Tibial artery (tissue), 4 donors: ENCODE measurements at regions not wholly inside any gene's neighbourhood (a gene's known extent, or its start where the extent isn't known, plus 50 kb on each side); places are given as distances from the start of the nearest gene placed in this dataset.

Source experiments
- DNase-seq, 2 donors: peaks; one replicate each; pipeline ENCODE4 v3.0.0-alpha.2; 2019
- H3K27ac ChIP-seq, 2 donors: fragments of 200-600 bp; sonication (generic) in 1 of 2; 1 replicate in 1 of 2; 2 replicates in 1 of 2; pipeline ENCODE4 v1.5.1; 2018 to 2019; ENCODE audit warnings: mild to moderate bottlenecking in 1 of 2
- H3K27me3 ChIP-seq, 2 donors: fragments of 200-600 bp; sonication (generic) in 1 of 2; one replicate each; pipeline versions ENCODE4 v1.5.1 to v1.6.0; 2016 to 2019
- H3K36me3 ChIP-seq, 3 donors: fragments of 200-600 bp; sonication (generic) in 2 of 3; one replicate each; pipeline ENCODE4 v1.5.1; 2016 to 2019; ENCODE audit warnings: mild to moderate bottlenecking in 2 of 3
- H3K4me1 ChIP-seq, 4 donors: fragments of 200-600 bp; sonication (generic) in 2 of 4; 1 replicate in 3 of 4; 2 replicates in 1 of 4; pipeline ENCODE4 v1.5.1; 2016 to 2019
- H3K4me3 ChIP-seq, 2 donors: fragments of 200-600 bp; sonication (generic) in 1 of 2; 1 replicate in 1 of 2; 2 replicates in 1 of 2; pipeline ENCODE4 v1.5.1; 2018 to 2019; ENCODE audit warnings: mild to moderate bottlenecking in 2 of 2
- H3K9me3 ChIP-seq, 3 donors: fragments of 200-600 bp; sonication (generic) in 1 of 3; one replicate each; pipeline ENCODE4 v1.5.1; 2016 to 2019
- intact Hi-C: fragments of 100-400 bp; cut with DNase I; formaldehyde crosslinking; loops from one replicate; pipeline ENCODE4 v1.15.0; 2023; ENCODE audit warnings: low total_unique reads
- TF ChIP-seq, protein P1 (sequence below), 2 experiments: fragments of 200-600 bp in 1 of 2; fragments of 450-650 bp in 1 of 2; IDR thresholded peaks; one replicate each; pipeline ENCODE4 v1.5.1; 2017 to 2019; ENCODE audit warnings: antibody characterized with exemption in 2 of 2, mild to moderate bottlenecking in 1 of 2, moderate library complexity in 1 of 2

GRCh38 chr13:107203146-107203847 is 635.4 kb upstream of the ARGLU1 start:
- no peak for DNase-seq
- H3K27me3 ChIP-seq = peaks cover 0 to 8% of the 10 kb centered on the region in 2 donors
- TF ChIP-seq, protein P1, sequence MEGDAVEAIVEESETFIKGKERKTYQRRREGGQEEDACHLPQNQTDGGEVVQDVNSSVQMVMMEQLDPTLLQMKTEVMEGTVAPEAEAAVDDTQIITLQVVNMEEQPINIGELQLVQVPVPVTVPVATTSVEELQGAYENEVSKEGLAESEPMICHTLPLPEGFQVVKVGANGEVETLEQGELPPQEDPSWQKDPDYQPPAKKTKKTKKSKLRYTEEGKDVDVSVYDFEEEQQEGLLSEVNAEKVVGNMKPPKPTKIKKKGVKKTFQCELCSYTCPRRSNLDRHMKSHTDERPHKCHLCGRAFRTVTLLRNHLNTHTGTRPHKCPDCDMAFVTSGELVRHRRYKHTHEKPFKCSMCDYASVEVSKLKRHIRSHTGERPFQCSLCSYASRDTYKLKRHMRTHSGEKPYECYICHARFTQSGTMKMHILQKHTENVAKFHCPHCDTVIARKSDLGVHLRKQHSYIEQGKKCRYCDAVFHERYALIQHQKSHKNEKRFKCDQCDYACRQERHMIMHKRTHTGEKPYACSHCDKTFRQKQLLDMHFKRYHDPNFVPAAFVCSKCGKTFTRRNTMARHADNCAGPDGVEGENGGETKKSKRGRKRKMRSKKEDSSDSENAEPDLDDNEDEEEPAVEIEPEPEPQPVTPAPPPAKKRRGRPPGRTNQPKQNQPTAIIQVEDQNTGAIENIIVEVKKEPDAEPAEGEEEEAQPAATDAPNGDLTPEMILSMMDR (IDR thresholded peaks at IDR 0.05) = peak in 1 of 2 experiments; percentile 15
- H3K27ac ChIP-seq = no peak overlapping the region
- H3K9me3 ChIP-seq = no peaks in the 10 kb centered on the region
- H3K4me3 ChIP-seq = no peak overlapping the region
- peaks cover 0 to 5% (median 0%) of the 10 kb centered on the region in 4 donors for H3K4me1 ChIP-seq
- intact Hi-C loops = no loop called here
- H3K36me3 ChIP-seq = no peaks in the 10 kb centered on the region

DNA sequence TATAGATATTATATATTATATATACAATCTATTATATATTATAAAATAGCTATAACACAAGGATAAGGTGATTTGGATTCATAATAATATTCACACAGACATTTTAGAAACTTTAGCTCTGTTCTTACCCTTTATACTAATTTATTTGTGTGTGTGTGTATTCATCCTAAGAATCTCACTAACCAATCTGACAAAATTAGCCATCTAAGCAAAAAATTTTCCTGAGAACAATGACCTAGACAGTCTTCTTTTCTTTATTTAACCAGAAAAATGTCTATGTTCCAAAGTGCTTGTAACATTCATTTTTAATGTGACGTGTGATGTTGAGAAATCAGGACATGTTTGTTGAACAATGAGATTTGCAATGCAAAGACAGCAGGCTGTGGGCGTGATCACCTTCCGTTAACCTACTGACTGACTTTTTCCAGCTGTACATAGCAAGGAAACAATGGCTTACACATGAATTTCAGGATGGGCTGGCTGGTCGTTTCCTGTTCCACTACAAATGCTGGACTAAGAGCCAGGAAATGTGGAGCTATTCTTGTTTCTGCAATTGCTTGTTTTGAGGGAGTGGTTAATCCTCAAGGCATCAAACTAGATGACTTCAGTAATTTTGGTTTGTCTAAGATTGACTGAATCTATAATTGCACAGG is 634.6 kb upstream of the ARGLU1 start:
- Histone ChIP-seq H3K27ac (no peak overlapping the region), H3K9me3 (no peaks in the 10 kb centered on the region), H3K36me3 (no peaks in the 10 kb centered on the region), H3K4me3 (no peak overlapping the region), H3K27me3 (peaks cover 0 to 8% of the 10 kb centered on the region in 2 donors), H3K4me1 (peaks cover 0 to 5% (median 0%) of the 10 kb centered on the region in 4 donors)
- intact Hi-C loops = no loop called here
- DNase-seq = no peak
- TF ChIP-seq, protein P1 (IDR thresholded peaks at IDR 0.05) = no peak

- no peaks in the 10 kb centered on the region for H3K36me3 ChIP-seq
- peaks cover 0 to 4% of the 10 kb centered on the region in 2 donors for H3K27me3 ChIP-seq
- H3K4me3 ChIP-seq = no peak overlapping the region
- H3K27ac ChIP-seq = no peak overlapping the region
- H3K4me1 ChIP-seq = peaks cover 0 to 5% (median 0%) of the 10 kb centered on the region in 4 donors
- H3K9me3 ChIP-seq = no peaks in the 10 kb centered on the region
- TF ChIP-seq, protein P1 (IDR thresholded peaks at IDR 0.05) = no peak
- intact Hi-C loops = no loop called here
- no peak for DNase-seq
These were observed 632.6 kb upstream of the ARGLU1 start for GRCh38 chr13:107200491-107200890.

DNA sequence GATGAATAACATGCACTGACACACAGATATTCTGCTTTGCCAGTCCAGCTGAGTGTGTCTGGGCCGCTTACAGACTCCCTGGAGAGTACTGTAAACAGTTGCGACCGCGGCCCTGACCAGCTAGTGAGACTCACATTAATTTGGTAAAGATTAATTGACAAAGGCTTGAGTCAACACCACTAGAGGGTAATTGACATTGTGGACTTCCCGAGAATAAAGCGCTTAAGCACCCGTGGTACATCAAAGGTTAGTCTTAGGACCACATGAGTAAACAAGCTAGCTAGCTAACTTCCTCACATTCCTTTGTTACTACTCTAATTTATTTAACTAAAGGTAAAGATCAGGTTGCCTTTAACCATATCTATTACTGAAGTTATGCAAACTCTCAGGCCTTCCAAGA is 624.4 kb upstream of the ARGLU1 start:
- Histone ChIP-seq H3K27ac (no peak overlapping the region), H3K4me3 (no peak overlapping the region), H3K4me1 (no peaks in the 10 kb centered on the region), H3K9me3 (no peaks in the 10 kb centered on the region), H3K36me3 (no peaks in the 10 kb centered on the region), H3K27me3 (no peaks in the 10 kb centered on the region)
- TF ChIP-seq, protein P1 (IDR thresholded peaks at IDR 0.05) = no peak
- no peak for DNase-seq
- intact Hi-C loops = no loop called here

- Histone ChIP-seq H3K9me3 (no peaks in the 10 kb centered on the region), H3K27me3 (no peaks in the 10 kb centered on the region), H3K36me3 (no peaks in the 10 kb centered on the region), H3K4me3 (no peak overlapping the region), H3K4me1 (no peaks in the 10 kb centered on the region), H3K27ac (no peak overlapping the region)
- TF ChIP-seq, protein P1 (IDR thresholded peaks at IDR 0.05) = no peak
- no peak for DNase-seq
- intact Hi-C loops = no loop called here
These were observed 622.1 kb upstream of the ARGLU1 start for GRCh38 chr13:107190065-107190464.
